GM12873 (cell line): ENCODE measurements at regions not wholly inside any gene's neighbourhood (a gene's known extent, or its start where the extent isn't known, plus 50 kb on each side); places are given as distances from the start of the nearest gene placed in this dataset.

Experiments
- TF ChIP-seq, protein P1 (sequence below): IDR thresholded peaks from 2 replicates; pipeline ENCODE4 v1.5.1; 2012; ENCODE audit warnings: low read depth, mild to moderate bottlenecking, moderate library complexity, low read length, control low read depth; ENCODE audit not compliant: insufficient read depth; ENCODE audit errors: missing control alignments

DNA sequence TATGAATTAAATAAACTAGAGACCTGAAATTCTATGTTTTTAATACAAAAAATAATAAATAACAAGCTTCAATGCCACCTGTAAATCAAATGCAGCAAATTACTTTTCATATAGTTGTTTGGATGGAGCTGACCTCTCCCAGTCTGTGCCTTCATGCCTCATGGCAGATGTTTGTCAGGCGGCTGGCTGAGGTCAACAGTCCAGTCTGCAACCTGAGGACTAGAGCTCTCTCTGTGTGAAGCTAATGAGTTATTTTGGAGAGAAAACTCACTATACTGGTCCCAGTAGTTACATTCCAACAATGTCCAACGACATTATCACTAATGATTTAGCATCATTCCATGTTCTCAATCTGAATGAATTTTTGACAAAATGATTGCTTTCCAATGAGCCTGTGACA is 746.2 kb upstream of the POM121L12 start:
- TF ChIP-seq, protein P1, sequence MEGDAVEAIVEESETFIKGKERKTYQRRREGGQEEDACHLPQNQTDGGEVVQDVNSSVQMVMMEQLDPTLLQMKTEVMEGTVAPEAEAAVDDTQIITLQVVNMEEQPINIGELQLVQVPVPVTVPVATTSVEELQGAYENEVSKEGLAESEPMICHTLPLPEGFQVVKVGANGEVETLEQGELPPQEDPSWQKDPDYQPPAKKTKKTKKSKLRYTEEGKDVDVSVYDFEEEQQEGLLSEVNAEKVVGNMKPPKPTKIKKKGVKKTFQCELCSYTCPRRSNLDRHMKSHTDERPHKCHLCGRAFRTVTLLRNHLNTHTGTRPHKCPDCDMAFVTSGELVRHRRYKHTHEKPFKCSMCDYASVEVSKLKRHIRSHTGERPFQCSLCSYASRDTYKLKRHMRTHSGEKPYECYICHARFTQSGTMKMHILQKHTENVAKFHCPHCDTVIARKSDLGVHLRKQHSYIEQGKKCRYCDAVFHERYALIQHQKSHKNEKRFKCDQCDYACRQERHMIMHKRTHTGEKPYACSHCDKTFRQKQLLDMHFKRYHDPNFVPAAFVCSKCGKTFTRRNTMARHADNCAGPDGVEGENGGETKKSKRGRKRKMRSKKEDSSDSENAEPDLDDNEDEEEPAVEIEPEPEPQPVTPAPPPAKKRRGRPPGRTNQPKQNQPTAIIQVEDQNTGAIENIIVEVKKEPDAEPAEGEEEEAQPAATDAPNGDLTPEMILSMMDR: no peak

GRCh38 chr7:52287698-52288097 is 747.7 kb upstream of the POM121L12 start:
- TF ChIP-seq, protein P1: no peak

DNA sequence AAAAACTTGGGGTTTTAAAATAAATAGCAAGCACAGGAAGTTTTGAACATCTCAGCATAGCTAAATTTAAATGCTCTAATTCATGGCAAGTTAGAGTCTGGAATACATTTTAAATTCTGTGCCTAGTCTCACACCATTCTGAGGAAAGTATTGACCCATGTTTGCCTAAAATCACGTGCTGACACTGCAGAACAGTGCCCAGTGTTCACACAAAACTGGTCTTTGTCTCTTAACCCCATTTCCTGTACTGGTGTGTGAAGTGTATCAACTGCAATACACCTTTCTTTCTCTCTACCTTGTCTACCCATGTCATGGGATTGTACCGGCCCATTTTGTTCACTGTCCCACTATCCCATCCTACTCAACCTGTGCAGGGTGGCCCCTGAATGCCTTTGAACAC is 749.7 kb upstream of the POM121L12 start:
- TF ChIP-seq, protein P1: no peak

DNA sequence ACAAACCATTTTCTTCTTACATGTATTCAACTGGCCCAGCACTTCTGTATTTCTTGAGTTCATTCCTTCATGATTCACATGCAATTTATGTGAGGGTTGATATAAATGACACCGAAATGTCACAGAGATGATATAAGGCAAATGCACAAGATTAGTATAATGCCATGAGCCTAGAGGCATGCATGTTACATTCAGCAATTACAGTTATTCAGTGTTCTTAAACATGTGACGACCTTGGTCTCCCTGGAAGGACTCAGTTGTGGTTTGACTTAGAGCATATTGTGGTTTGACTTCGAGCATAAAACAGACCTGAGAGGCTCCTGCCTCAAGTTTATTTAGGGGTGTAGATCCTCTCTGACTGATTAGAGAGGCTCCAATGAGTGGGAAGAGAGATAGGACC is 752.1 kb upstream of the POM121L12 start:
- TF ChIP-seq, protein P1: no peak

- TF ChIP-seq, protein P1: no peak
These were observed 761.5 kb upstream of the POM121L12 start for GRCh38 chr7:52273685-52274610.

GRCh38 chr7:52271703-52272102 is 763.7 kb upstream of the POM121L12 start:
- TF ChIP-seq, protein P1: no peak

GRCh38 chr7:52270301-52270700 is 765.1 kb upstream of the POM121L12 start:
- TF ChIP-seq, protein P1: no peak
